Thyroid gland (tissue), 4 donors: ENCODE measurements at regions not wholly inside any gene's neighbourhood (a gene's known extent, or its start where the extent isn't known, plus 50 kb on each side); places are given as distances from the start of the nearest gene placed in this dataset.

Experiments used
- DNase-seq, 2 donors: peaks; one replicate each; pipeline ENCODE4 v3.0.0-alpha.2; 2019
- H3K27ac ChIP-seq, 3 donors: fragments of 200-600 bp; sonication (generic); 1 replicate in 2 of 3; 2 replicates in 1 of 3; pipeline ENCODE4 v1.5.1; 2016 to 2019; ENCODE audit warnings: mild to moderate bottlenecking in 1 of 3, moderate library complexity in 1 of 3
- H3K27me3 ChIP-seq: fragments of 200-600 bp; sonication (generic); one replicate; pipeline ENCODE4 v1.5.1; 2019
- H3K36me3 ChIP-seq, 2 donors: fragments of 200-600 bp; sonication (generic); one replicate each; pipeline ENCODE4 v1.5.1; 2016 to 2019
- H3K4me1 ChIP-seq, 2 donors: fragments of 200-600 bp; sonication (generic); one replicate each; pipeline ENCODE4 v1.5.1; 2017 to 2019
- H3K4me3 ChIP-seq, 3 donors: fragments of 200-600 bp; sonication (generic); replicated peaks in 1 of 3; 1 replicate in 2 of 3; 2 replicates in 1 of 3; pipeline ENCODE4 v1.5.1; 2016; ENCODE audit warnings: mild to moderate bottlenecking in 1 of 3
- H3K9me3 ChIP-seq: fragments of 200-600 bp; sonication (generic); one replicate; pipeline ENCODE4 v1.5.1; 2017
- CTCF ChIP-seq, 6 experiments: fragments of 200-600 bp in 3 of 6; fragments of 450-650 bp in 3 of 6; sonication (generic) in 3 of 6; IDR thresholded peaks; one replicate each; pipeline ENCODE4 v1.5.1; 2016 to 2019; ENCODE audit warnings: antibody characterized with exemption in 6 of 6, mild to moderate bottlenecking in 2 of 6, inconsistent platforms in 1 of 6, moderate library complexity in 1 of 6
- POLR2A ChIP-seq, 2 donors: fragments of 450-650 bp; IDR thresholded peaks; one replicate each; pipeline ENCODE4 v1.6.1; 2017; ENCODE audit warnings: antibody characterized with exemption in 2 of 2, mild to moderate bottlenecking in 2 of 2, moderate library complexity in 1 of 2
- WGBS, 2 donors: methylation state at CpG; one replicate each; pipeline ENCODE4 v1.1.5; 2017; 5-methylcytosine and 5-hydroxymethylcytosine counted together
- intact Hi-C: fragments of 100-400 bp; cut with DNase I; formaldehyde crosslinking; loops from one replicate; pipeline ENCODE4 v1.15.1; 2023

DNA sequence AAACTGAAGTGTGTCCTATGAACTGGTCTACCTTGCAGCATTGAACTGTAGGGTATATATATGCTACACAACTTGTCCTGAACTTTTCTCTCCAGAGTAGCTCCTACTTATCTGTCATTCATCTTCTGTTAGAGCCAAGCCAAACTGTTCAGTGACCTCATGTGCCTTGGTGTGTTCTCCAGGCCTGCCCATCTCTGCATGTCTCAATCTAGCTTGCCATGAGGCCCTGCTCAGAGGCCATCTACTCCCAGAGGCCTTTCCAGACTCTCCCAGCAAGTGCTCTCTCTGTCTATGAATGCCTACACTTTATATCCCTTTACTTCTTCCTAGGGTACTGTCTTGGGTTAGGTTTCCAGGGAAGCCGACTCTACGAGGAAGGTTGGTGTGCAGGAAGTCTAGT is 99.8 kb upstream of the MTPN start:
- no peaks in the 10 kb centered on the region for H3K4me1 ChIP-seq
- intact Hi-C loops = no loop called here
- no peak overlapping the region for H3K4me3 ChIP-seq
- H3K27ac ChIP-seq = no peak overlapping the region
- no peak for DNase-seq
- 57 to 79% methylated on average over 2 of the region's 2 CpGs for WGBS, 2 donors
- no peaks in the 10 kb centered on the region for H3K27me3 ChIP-seq
- no peaks in the 10 kb centered on the region for H3K9me3 ChIP-seq
- TF ChIP-seq CTCF (IDR thresholded peaks at IDR 0.05) (no peak), POLR2A (IDR thresholded peaks at IDR 0.05) (no peak)
- H3K36me3 ChIP-seq = no peaks in the 10 kb centered on the region

GRCh38 chr7:136074843-136075242 is 97.7 kb upstream of the MTPN start:
- no peaks in the 10 kb centered on the region for H3K4me1 ChIP-seq
- 39 to 41% methylated on average over 2 of the region's 2 CpGs for WGBS, 2 donors
- no peaks in the 10 kb centered on the region for H3K27me3 ChIP-seq
- intact Hi-C loops = no loop called here
- no peak for DNase-seq
- H3K36me3 ChIP-seq = no peaks in the 10 kb centered on the region
- no peak overlapping the region for H3K4me3 ChIP-seq
- TF ChIP-seq CTCF (IDR thresholded peaks at IDR 0.05) (no peak), POLR2A (IDR thresholded peaks at IDR 0.05) (no peak)
- H3K9me3 ChIP-seq = no peaks in the 10 kb centered on the region
- no peak overlapping the region for H3K27ac ChIP-seq

- Histone ChIP-seq H3K27me3 (no peaks in the 10 kb centered on the region), H3K36me3 (no peaks in the 10 kb centered on the region), H3K4me1 (no peaks in the 10 kb centered on the region), H3K4me3 (no peak overlapping the region), H3K27ac (no peak overlapping the region), H3K9me3 (no peaks in the 10 kb centered on the region)
- TF ChIP-seq POLR2A (IDR thresholded peaks at IDR 0.05) (no peak), CTCF (IDR thresholded peaks at IDR 0.05) (no peak)
- no peak for DNase-seq
- 83 to 89% methylated on average over 4 of the region's 4 CpGs for WGBS, 2 donors
- intact Hi-C loops = no loop called here
Measured at GRCh38 chr7:136072447-136072846, 95.3 kb upstream of the MTPN start.

- Histone ChIP-seq H3K36me3 (no peaks in the 10 kb centered on the region), H3K4me1 (no peaks in the 10 kb centered on the region), H3K27me3 (no peaks in the 10 kb centered on the region), H3K27ac (no peak overlapping the region), H3K9me3 (no peaks in the 10 kb centered on the region), H3K4me3 (no peak overlapping the region)
- TF ChIP-seq POLR2A (IDR thresholded peaks at IDR 0.05) = no peak
- TF ChIP-seq CTCF (IDR thresholded peaks at IDR 0.05) = no peak
- 75 to 82% methylated on average over 6 of the region's 6 CpGs for WGBS, 2 donors
- DNase-seq = no peak
- intact Hi-C loops = no loop called here
Measured at GRCh38 chr7:136070736-136071505, 93.8 kb upstream of the MTPN start.

GRCh38 chr7:136069840-136070529 is 92.8 kb upstream of the MTPN start:
- TF ChIP-seq CTCF (IDR thresholded peaks at IDR 0.05) = no peak
- no peak overlapping the region for H3K4me3 ChIP-seq
- no peak overlapping the region for H3K27ac ChIP-seq
- no peak for DNase-seq
- WGBS, 2 donors = 95 to 98% methylated on average over 1 of the region's 1 CpG
- H3K27me3 ChIP-seq = no peaks in the 10 kb centered on the region
- no peaks in the 10 kb centered on the region for H3K36me3 ChIP-seq
- H3K4me1 ChIP-seq = no peaks in the 10 kb centered on the region
- intact Hi-C loops = no loop called here
- H3K9me3 ChIP-seq = no peaks in the 10 kb centered on the region
